Esophagus muscularis mucosa (tissue), 4 donors: ENCODE measurements at regions not wholly inside any gene's neighbourhood (a gene's known extent, or its start where the extent isn't known, plus 50 kb on each side); places are given as distances from the start of the nearest gene placed in this dataset.
"Not testable (repeated sequence)": the region's sequence is repeated elsewhere in the genome, so short reads cannot be mapped to it uniquely, and the experiment has no call there.

ENCODE experiments used
- DNase-seq: peaks from one replicate; pipeline ENCODE4 v3.0.0-alpha.2; 2017; ENCODE audit errors: extremely low spot score
- H3K27ac ChIP-seq, 4 donors: fragments of 200-600 bp; sonication (generic); replicated peaks in 1 of 4; 1 replicate in 3 of 4; 2 replicates in 1 of 4; pipeline ENCODE4 v1.5.1; 2016 to 2019; ENCODE audit warnings: mild to moderate bottlenecking in 1 of 4
- H3K27me3 ChIP-seq, 4 donors: fragments of 200-600 bp; sonication (generic); one replicate each; pipeline versions ENCODE4 v1.5.1 to v1.6.0; 2016 to 2019
- H3K36me3 ChIP-seq, 4 donors: fragments of 200-600 bp; sonication (generic); one replicate each; pipeline ENCODE4 v1.5.1; 2016 to 2019
- H3K4me1 ChIP-seq, 4 donors: fragments of 200-600 bp; sonication (generic); one replicate each; pipeline ENCODE4 v1.5.1; 2016 to 2019
- H3K4me3 ChIP-seq, 4 donors: fragments of 200-600 bp; sonication (generic); 1 replicate in 2 of 4; 2 replicates in 2 of 4; pipeline ENCODE4 v1.5.1; 2016 to 2019; ENCODE audit warnings: mild to moderate bottlenecking in 4 of 4, moderate library complexity in 1 of 4
- H3K9me3 ChIP-seq, 4 donors: fragments of 200-600 bp; sonication (generic); 1 replicate in 3 of 4; 2 replicates in 1 of 4; pipeline ENCODE4 v1.5.1; 2016 to 2019
- CTCF ChIP-seq, 3 experiments: fragments of 200-600 bp in 2 of 3; fragments of 450-650 bp in 1 of 3; sonication (generic) in 2 of 3; IDR thresholded peaks; one replicate each; pipeline ENCODE4 v1.5.1; 2017 to 2019; ENCODE audit warnings: antibody characterized with exemption in 3 of 3, mild to moderate bottlenecking in 2 of 3, moderate library complexity in 1 of 3
- EP300 ChIP-seq: sonication (generic); formaldehyde crosslinking; IDR thresholded peaks from one replicate; pipeline ENCODE4 v1.6.1; 2017; ENCODE audit warnings: antibody characterized with exemption
- POLR2A ChIP-seq: fragments of 450-650 bp; IDR thresholded peaks from one replicate; pipeline ENCODE4 v1.6.1; 2017; ENCODE audit warnings: antibody characterized with exemption, moderate library complexity, mild to moderate bottlenecking, low read depth
- POLR2AphosphoS5 ChIP-seq, 2 donors: sonication (generic); formaldehyde crosslinking; IDR thresholded peaks; one replicate each; pipeline ENCODE4 v1.6.1; 2017; ENCODE audit warnings: antibody characterized with exemption in 2 of 2
- WGBS: methylation state at CpG from one replicate; pipeline ENCODE4 v1.1.5; 2018; 5-methylcytosine and 5-hydroxymethylcytosine counted together
- intact Hi-C: fragments of 100-400 bp; cut with DNase I; formaldehyde crosslinking; loops from one replicate; pipeline ENCODE4 v1.15.1; 2023

- no peaks in the 10 kb centered on the region for H3K27me3 ChIP-seq
Observed at GRCh38 chr11:97033178-97033577, 643.4 kb downstream of the JRKL start.

DNA sequence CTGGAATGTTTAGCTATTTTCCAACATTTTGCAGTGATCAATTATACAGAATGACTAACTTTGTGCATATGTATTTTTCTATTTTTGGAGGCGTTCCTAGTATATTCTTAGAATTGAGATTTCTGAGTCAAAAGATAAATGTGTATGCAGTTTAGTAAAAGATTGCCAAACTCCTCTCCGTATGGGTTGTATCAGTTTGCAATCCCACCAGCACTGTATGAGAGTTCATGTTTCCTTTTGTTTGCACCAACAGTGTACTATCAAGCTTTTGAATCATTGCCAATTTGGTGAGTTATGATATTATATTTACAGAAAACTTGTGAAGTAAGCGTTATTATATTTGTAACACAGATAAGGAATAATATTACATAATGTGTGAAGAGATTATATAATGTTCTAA lies 658.7 kb downstream of the JRKL start:
- TF ChIP-seq EP300 (no peak), POLR2A (no peak), CTCF (IDR thresholded peaks at IDR 0.05) (no peak), POLR2AphosphoS5 (IDR thresholded peaks at IDR 0.05) (no peak)
- no peaks in the 10 kb centered on the region for H3K4me1 ChIP-seq
- intact Hi-C loops: no loop called here
- DNase-seq: no peak
- H3K4me3 ChIP-seq: no peak overlapping the region
- no peaks in the 10 kb centered on the region for H3K9me3 ChIP-seq
- WGBS: 58% methylated on average over 3 of the region's 3 CpGs
- no peaks in the 10 kb centered on the region for H3K27me3 ChIP-seq
- no peak overlapping the region for H3K27ac ChIP-seq
- no peaks in the 10 kb centered on the region for H3K36me3 ChIP-seq

More at GRCh38 chr11:97033178-97033577, 643.4 kb downstream of the JRKL start:
- DNase-seq: no peak
- H3K4me3 ChIP-seq: no peak overlapping the region
- H3K27ac ChIP-seq: no peak overlapping the region
- H3K4me1 ChIP-seq: no peaks in the 10 kb centered on the region
- 84% methylated on average over 5 of the region's 5 CpGs for WGBS
- TF ChIP-seq POLR2AphosphoS5 (IDR thresholded peaks at IDR 0.05) (no peak), POLR2A (no peak), CTCF (IDR thresholded peaks at IDR 0.05) (no peak), EP300 (no peak)
- no peaks in the 10 kb centered on the region for H3K36me3 ChIP-seq
- intact Hi-C loops: no loop called here
- no peaks in the 10 kb centered on the region for H3K9me3 ChIP-seq

- no peaks in the 10 kb centered on the region for H3K27me3 ChIP-seq
- TF ChIP-seq POLR2AphosphoS5 (IDR thresholded peaks at IDR 0.05): no peak
- no peak for TF ChIP-seq EP300
- no peak for TF ChIP-seq CTCF (IDR thresholded peaks at IDR 0.05)
- no peak for TF ChIP-seq POLR2A
- 100% methylated on average over 1 of the region's 1 CpG for WGBS
- H3K4me1 ChIP-seq: no peaks in the 10 kb centered on the region
- H3K4me3 ChIP-seq: no peak overlapping the region
- no peaks in the 10 kb centered on the region for H3K36me3 ChIP-seq
- peaks cover 0 to 14% (median 4%) of the 10 kb centered on the region in 4 donors for H3K9me3 ChIP-seq
- no peak overlapping the region for H3K27ac ChIP-seq
- DNase-seq: no peak
- intact Hi-C loops: no loop called here
Observed at GRCh38 chr11:97060184-97060583, 670.4 kb downstream of the JRKL start.

- no peak for DNase-seq
- Histone ChIP-seq H3K4me1 (no peaks in the 10 kb centered on the region), H3K27ac (no peak overlapping the region), H3K4me3 (no peak overlapping the region), H3K36me3 (no peaks in the 10 kb centered on the region), H3K27me3 (no peaks in the 10 kb centered on the region), H3K9me3 (peaks cover 0 to 29% (median 21%) of the 10 kb centered on the region in 4 donors)
- WGBS: 75% methylated on average over 3 of the region's 3 CpGs
- TF ChIP-seq CTCF (IDR thresholded peaks at IDR 0.05): no peak
- TF ChIP-seq POLR2A: no peak
- TF ChIP-seq POLR2AphosphoS5 (IDR thresholded peaks at IDR 0.05): no peak
- no peak for TF ChIP-seq EP300
- intact Hi-C loops: no loop called here
Observed at GRCh38 chr11:97069160-97069559, 679.3 kb downstream of the JRKL start.

GRCh38 chr11:97072420-97072819 lies 682.6 kb downstream of the JRKL start:
- Histone ChIP-seq H3K9me3 (peaks cover 0 to 31% (median 21%) of the 10 kb centered on the region in 4 donors), H3K4me3 (no peak overlapping the region), H3K4me1 (no peaks in the 10 kb centered on the region), H3K27ac (no peak overlapping the region), H3K27me3 (no peaks in the 10 kb centered on the region), H3K36me3 (no peaks in the 10 kb centered on the region)
- no peak for DNase-seq
- no peak for TF ChIP-seq CTCF (IDR thresholded peaks at IDR 0.05)
- TF ChIP-seq POLR2A: no peak
- TF ChIP-seq EP300: no peak
- TF ChIP-seq POLR2AphosphoS5 (IDR thresholded peaks at IDR 0.05): no peak
- intact Hi-C loops: no loop called here
- 87% methylated on average over 2 of the region's 2 CpGs for WGBS

GRCh38 chr11:97076666-97077065 lies 686.9 kb downstream of the JRKL start:
- H3K27ac ChIP-seq, H3K36me3 ChIP-seq, DNase-seq, H3K27me3 ChIP-seq, H3K4me3 ChIP-seq, intact Hi-C loops, H3K4me1 ChIP-seq: not testable (repeated sequence)
- WGBS: no CpG with 5 or more reads among the region's 19 CpGs
- peaks cover 0 to 26% (median 19%) of the 10 kb centered on the region in 4 donors for H3K9me3 ChIP-seq
